Posterior cingulate gyrus (tissue), 11 donors: ENCODE measurements at regions not wholly inside any gene's neighbourhood (a gene's known extent, or its start where the extent isn't known, plus 50 kb on each side); places are given as distances from the start of the nearest gene placed in this dataset.
A peak's percentile ranks its signal among the peaks of the same experiment; 100 is the strongest.
"Not testable (repeated sequence)": the region's sequence is repeated elsewhere in the genome, so short reads cannot be mapped to it uniquely, and the experiment has no call there.

ENCODE experiments used
- DNase-seq, 10 donors: peaks; one replicate each; pipeline versions ENCODE4 v3.0.0 to v3.0.0-alpha.2; 2020 to 2021; ENCODE audit warnings: mixed read lengths in 3 of 10
- intact Hi-C: fragments of 100-400 bp; cut with DNase I; formaldehyde crosslinking; loops from one replicate; pipeline ENCODE4 v1.15.1; 2023

- DNase-seq, result no peak
- intact Hi-C loops, result no loop called here
Measured at GRCh38 chr16:75780669-75781068, 54.4 kb upstream of the CPHXL start.

GRCh38 chr16:75781683-75782343 is 55.5 kb upstream of the CPHXL start:
- DNase-seq, result no peak
- intact Hi-C loops, result no loop called here

- intact Hi-C loops, result loop anchor here (5.0 kb wide), 2 partner anchors 865 to 1385 kb away; no protein-coding TSS in a partner anchor
- no peak for DNase-seq
Measured at GRCh38 chr16:75787440-75787839, 61.1 kb upstream of the CPHXL start.

- no peak for DNase-seq
- intact Hi-C loops, result loop anchor here (5.0 kb wide), 2 partner anchors 863 to 1383 kb away; no protein-coding TSS in a partner anchor
Measured at GRCh38 chr16:75789237-75789636, 62.9 kb upstream of the CPHXL start.

GRCh38 chr16:75792771-75793492 is 66.6 kb upstream of the CPHXL start:
- intact Hi-C loops, result no loop called here
- DNase-seq, result no peak

GRCh38 chr16:75793641-75794040 is 67.4 kb upstream of the CPHXL start:
- DNase-seq, result no peak
- intact Hi-C loops, result no loop called here

- intact Hi-C loops, result no loop called here
- no peak for DNase-seq
Measured at GRCh38 chr16:75794426-75794825, 68.1 kb upstream of the CPHXL start.

- intact Hi-C loops, result no loop called here
- no peak for DNase-seq
Measured at GRCh38 chr16:75798714-75799113, 72.4 kb upstream of the CPHXL start.

- intact Hi-C loops, result loop anchor here (5.0 kb wide), 2 partner anchors 176 to 851 kb away; no protein-coding TSS in a partner anchor
- DNase-seq, result no peak
Measured at GRCh38 chr16:75801307-75801706, 75.0 kb upstream of the CPHXL start.

- DNase-seq, result no peak
- intact Hi-C loops, result loop anchor here (2.0 to 5.0 kb wide), 3 partner anchors 174 to 849 kb away; partner anchors contain the start of gene CNTNAP4
Measured at GRCh38 chr16:75803753-75804152, 77.5 kb upstream of the CPHXL start.

GRCh38 chr16:75804368-75804767 is 78.1 kb upstream of the CPHXL start:
- intact Hi-C loops, result loop anchor here (2.0 to 5.0 kb wide), 3 partner anchors 173 to 848 kb away; partner anchors contain the start of gene CNTNAP4

GRCh38 chr16:75805946-75806345 is 79.7 kb upstream of the CPHXL start:
- intact Hi-C loops, result loop anchor here (2.0 kb wide), 1 partner anchor 471 kb away; the partner anchor contains the start of gene CNTNAP4
- DNase-seq, result peak in 1 of 10 donors; percentile 59

More at GRCh38 chr16:75804368-75804767, 78.1 kb upstream of the CPHXL start:
- DNase-seq, result no peak

- DNase-seq, result peak in 1 of 10 donors; percentile 51
- intact Hi-C loops, result no loop called here
Measured at GRCh38 chr16:75806487-75806886, 80.2 kb upstream of the CPHXL start.

- intact Hi-C loops, result no loop called here
Measured at GRCh38 chr16:75810342-75810741, 84.1 kb upstream of the CPHXL start.

GRCh38 chr16:75811020-75811634 is 84.8 kb upstream of the CPHXL start:
- DNase-seq, result no peak
- intact Hi-C loops, result no loop called here

More at GRCh38 chr16:75810342-75810741, 84.1 kb upstream of the CPHXL start:
- DNase-seq, result no peak

GRCh38 chr16:75818491-75818890 is 92.2 kb upstream of the CPHXL start:
- intact Hi-C loops, result no loop called here
- DNase-seq, result no peak

- intact Hi-C loops, result no loop called here
- DNase-seq, result no peak
Measured at GRCh38 chr16:75820672-75821071, 94.4 kb upstream of the CPHXL start.

- DNase-seq, result no peak
- intact Hi-C loops, result no loop called here
Measured at GRCh38 chr16:75821117-75821516, 94.8 kb upstream of the CPHXL start.

GRCh38 chr16:75825750-75826149 is 99.5 kb upstream of the CPHXL start:
- DNase-seq, intact Hi-C loops: not testable (repeated sequence)

GRCh38 chr16:75827372-75828038 is 101.2 kb upstream of the CPHXL start:
- intact Hi-C loops, result not testable (repeated sequence)
- peak in 1 of 10 donors; percentile 15 for DNase-seq
